Right lobe of liver (tissue), 4 donors: ENCODE measurements at regions not wholly inside any gene's neighbourhood (a gene's known extent, or its start where the extent isn't known, plus 50 kb on each side); places are given as distances from the start of the nearest gene placed in this dataset.

ENCODE experiments used
- CTCF ChIP-seq, 4 donors: fragments of 200-600 bp in 3 of 4; fragments of 450-650 bp in 1 of 4; IDR thresholded peaks; one replicate each; pipeline versions ENCODE4 v1.5.1 to v1.8.0; 2016 to 2022; ENCODE audit warnings: antibody characterized with exemption in 4 of 4, mild to moderate bottlenecking in 2 of 4
- POLR2A ChIP-seq: fragments of 450-650 bp; IDR thresholded peaks from one replicate; pipeline ENCODE4 v1.6.1; 2017; ENCODE audit warnings: antibody characterized with exemption, mild to moderate bottlenecking
- donor health status: DM: no; HTN: no; CAD: no.
- donor health status: DM: no; HTN: no; CAD: no.
- donor health status: DM: no; HTN: yes; CAD: no.

GRCh38 chr2:195532255-195532627, 124.8 kb upstream of the SLC39A10 start:
- no peak for TF ChIP-seq CTCF (IDR thresholded peaks at IDR 0.05)
- no peak for TF ChIP-seq POLR2A
